ENCODE measurements at regions not wholly inside any gene's neighbourhood (a gene's known extent, or its start where the extent isn't known, plus 50 kb on each side); places are given as distances from the start of the nearest gene placed in this dataset.

- no peak for DNase-seq (ENCODE audit: low spot score)
Measured at GRCh38 chr5:97847920-97848631, 665.0 kb upstream of the RIOK2 start.

GRCh38 chr5:97851036-97851435 is 668.0 kb upstream of the RIOK2 start:
- DNase-seq (ENCODE audit: low spot score), result no peak

GRCh38 chr5:97854871-97855762 is 672.1 kb upstream of the RIOK2 start:
- DNase-seq (ENCODE audit: low spot score), result no peak

- no peak for DNase-seq (ENCODE audit: low spot score)
Measured at GRCh38 chr5:97874491-97874890, 691.4 kb upstream of the RIOK2 start.

GRCh38 chr5:97876272-97876671 is 693.2 kb upstream of the RIOK2 start:
- DNase-seq (ENCODE audit: low spot score), result no peak

- no peak for DNase-seq (ENCODE audit: low spot score)
Measured at GRCh38 chr5:97877588-97877987, 694.5 kb upstream of the RIOK2 start.

- DNase-seq (ENCODE audit: low spot score), result no peak
Measured at GRCh38 chr5:97888439-97888838, 705.4 kb upstream of the RIOK2 start.

- no peak for DNase-seq (ENCODE audit: low spot score)
Measured at GRCh38 chr5:97891971-97892370, 708.9 kb upstream of the RIOK2 start.

- no peak for DNase-seq (ENCODE audit: low spot score)
Measured at GRCh38 chr5:97903742-97904141, 720.7 kb upstream of the RIOK2 start.

- DNase-seq (ENCODE audit: low spot score), result no peak
Measured at GRCh38 chr5:97906135-97906534, 723.1 kb upstream of the RIOK2 start.

- DNase-seq (ENCODE audit: low spot score), result no peak
Measured at GRCh38 chr5:97907646-97908400, 724.8 kb upstream of the RIOK2 start.

GRCh38 chr5:97909541-97909940 is 726.5 kb upstream of the RIOK2 start:
- no peak for DNase-seq (ENCODE audit: low spot score)

GRCh38 chr5:97914483-97914882 is 731.4 kb upstream of the RIOK2 start:
- no peak for DNase-seq (ENCODE audit: low spot score)

- DNase-seq (ENCODE audit: low spot score), result no peak
Measured at GRCh38 chr5:97915106-97915505, 732.1 kb upstream of the RIOK2 start.

GRCh38 chr5:97918057-97918456 is 735.0 kb upstream of the RIOK2 start:
- DNase-seq (ENCODE audit: low spot score), result no peak

GRCh38 chr5:97918620-97919019 is 735.6 kb upstream of the RIOK2 start:
- DNase-seq (ENCODE audit: low spot score), result no peak

- no peak for DNase-seq (ENCODE audit: low spot score)
Measured at GRCh38 chr5:97919719-97920118, 736.7 kb upstream of the RIOK2 start.

- DNase-seq (ENCODE audit: low spot score), result no peak
Measured at GRCh38 chr5:97922776-97923175, 739.7 kb upstream of the RIOK2 start.

- no peak for DNase-seq (ENCODE audit: low spot score)
Measured at GRCh38 chr5:97923496-97923895, 740.4 kb upstream of the RIOK2 start.

GRCh38 chr5:97923997-97924396 is 741.0 kb upstream of the RIOK2 start:
- no peak for DNase-seq (ENCODE audit: low spot score)

GRCh38 chr5:97929383-97929782 is 746.3 kb upstream of the RIOK2 start:
- no peak for DNase-seq (ENCODE audit: low spot score)

GRCh38 chr5:97931829-97932228 is 748.8 kb upstream of the RIOK2 start:
- no peak for DNase-seq (ENCODE audit: low spot score)

GRCh38 chr5:97936231-97936630 is 753.2 kb upstream of the RIOK2 start:
- no peak for DNase-seq (ENCODE audit: low spot score)
